ENCODE measurements at regions not wholly inside any gene's neighbourhood (a gene's known extent, or its start where the extent isn't known, plus 50 kb on each side); places are given as distances from the start of the nearest gene placed in this dataset.

- TF ChIP-seq, protein P1, sequence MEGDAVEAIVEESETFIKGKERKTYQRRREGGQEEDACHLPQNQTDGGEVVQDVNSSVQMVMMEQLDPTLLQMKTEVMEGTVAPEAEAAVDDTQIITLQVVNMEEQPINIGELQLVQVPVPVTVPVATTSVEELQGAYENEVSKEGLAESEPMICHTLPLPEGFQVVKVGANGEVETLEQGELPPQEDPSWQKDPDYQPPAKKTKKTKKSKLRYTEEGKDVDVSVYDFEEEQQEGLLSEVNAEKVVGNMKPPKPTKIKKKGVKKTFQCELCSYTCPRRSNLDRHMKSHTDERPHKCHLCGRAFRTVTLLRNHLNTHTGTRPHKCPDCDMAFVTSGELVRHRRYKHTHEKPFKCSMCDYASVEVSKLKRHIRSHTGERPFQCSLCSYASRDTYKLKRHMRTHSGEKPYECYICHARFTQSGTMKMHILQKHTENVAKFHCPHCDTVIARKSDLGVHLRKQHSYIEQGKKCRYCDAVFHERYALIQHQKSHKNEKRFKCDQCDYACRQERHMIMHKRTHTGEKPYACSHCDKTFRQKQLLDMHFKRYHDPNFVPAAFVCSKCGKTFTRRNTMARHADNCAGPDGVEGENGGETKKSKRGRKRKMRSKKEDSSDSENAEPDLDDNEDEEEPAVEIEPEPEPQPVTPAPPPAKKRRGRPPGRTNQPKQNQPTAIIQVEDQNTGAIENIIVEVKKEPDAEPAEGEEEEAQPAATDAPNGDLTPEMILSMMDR (conservative IDR thresholded peaks at IDR 0.05 in 1 of 2, IDR thresholded peaks at IDR 0.05 in 1 of 2; ENCODE audit: extremely low read depth in 1 of 2, insufficient read depth in 1 of 2, low read depth in 1 of 2, low read length in 2 of 2) = no peak
- TF ChIP-seq EZH2 (IDR thresholded peaks at IDR 0.05; ENCODE audit: borderline replicate concordance, low read length) = no peak
Observed at GRCh38 chr5:61649971-61650370, 317.9 kb downstream of the ZSWIM6 start.
